H1 (cell line): ENCODE measurements at regions not wholly inside any gene's neighbourhood (a gene's known extent, or its start where the extent isn't known, plus 50 kb on each side); places are given as distances from the start of the nearest gene placed in this dataset.

ENCODE experiments used
- BRCA1 ChIP-seq: IDR thresholded peaks from 2 replicates; pipeline ENCODE4 v1.6.1; 2012; ENCODE audit warnings: low read depth, low read length, improper control_type of control experiment
- CBX8 ChIP-seq: fragments of 300-800, 300-1000 bp; sonication (generic); IDR thresholded peaks from 2 replicates; pipeline ENCODE4 v1.7.1; 2016; ENCODE audit warnings: low read depth, low read length, borderline replicate concordance
- KDM1A ChIP-seq: fragments of 200-600, 300-600 bp; sonication (generic); IDR thresholded peaks from 2 replicates; pipeline ENCODE4 v1.7.1; 2016; ENCODE audit warnings: mild to moderate bottlenecking, low read length, borderline replicate concordance
- KDM5A ChIP-seq: fragments of 200-600 bp; IDR thresholded peaks from 2 replicates; pipeline ENCODE4 v1.7.1; 2012; ENCODE audit warnings: mild to moderate bottlenecking, low read length, inconsistent platforms, mixed read lengths
- TF ChIP-seq, protein P1 (sequence below), 3 experiments: IDR thresholded peaks; 1 replicate in 2 of 3; 2 replicates in 1 of 3; pipeline versions ENCODE4 v1.5.1 to v1.6.1; 2011; ENCODE audit warnings: low read length in 3 of 3, mild to moderate bottlenecking in 3 of 3, inconsistent platforms in 2 of 3, low read depth in 1 of 3, moderate library complexity in 1 of 3; ENCODE audit not compliant: insufficient read depth in 1 of 3; ENCODE audit errors: control extremely low read depth in 1 of 3
- TF ChIP-seq, protein P2 (sequence below): IDR thresholded peaks from 2 replicates; pipeline ENCODE4 v1.6.1; 2012; ENCODE audit warnings: low read length, inconsistent platforms
- TF ChIP-seq, protein P3 (sequence below): IDR thresholded peaks from 2 replicates; pipeline ENCODE4 v1.6.1; 2011; ENCODE audit warnings: low read length, improper control_type of control experiment

DNA sequence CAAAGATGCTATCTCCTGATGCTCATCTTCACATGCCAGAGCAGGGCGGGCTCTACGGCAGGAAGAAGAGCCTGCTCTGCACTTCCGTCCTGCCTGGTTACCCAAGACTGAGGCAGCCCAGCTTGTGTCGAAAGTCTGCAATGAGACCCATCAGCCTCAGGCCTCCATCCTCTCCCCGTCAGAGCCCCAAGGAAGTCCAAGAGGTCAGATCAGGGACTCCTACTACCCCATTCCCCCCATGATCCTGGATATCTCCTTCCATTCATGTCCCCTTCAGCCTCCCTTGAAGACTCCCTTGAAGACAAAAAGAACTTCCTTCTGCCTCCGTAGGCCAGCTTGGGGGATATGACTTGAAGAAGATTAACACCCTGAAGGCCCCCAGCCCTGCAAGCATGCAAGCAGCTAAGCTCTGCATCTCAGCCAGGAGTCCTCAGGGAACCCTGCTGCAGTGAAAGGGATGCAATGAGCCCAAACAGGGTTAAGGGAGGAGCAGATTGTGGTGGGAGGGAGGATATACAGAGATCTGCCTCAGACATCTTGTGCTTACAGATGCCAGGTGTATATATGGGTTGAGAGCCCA, 85.6 kb downstream of the TRIM29 start (continued):
- TF ChIP-seq, protein P1, sequence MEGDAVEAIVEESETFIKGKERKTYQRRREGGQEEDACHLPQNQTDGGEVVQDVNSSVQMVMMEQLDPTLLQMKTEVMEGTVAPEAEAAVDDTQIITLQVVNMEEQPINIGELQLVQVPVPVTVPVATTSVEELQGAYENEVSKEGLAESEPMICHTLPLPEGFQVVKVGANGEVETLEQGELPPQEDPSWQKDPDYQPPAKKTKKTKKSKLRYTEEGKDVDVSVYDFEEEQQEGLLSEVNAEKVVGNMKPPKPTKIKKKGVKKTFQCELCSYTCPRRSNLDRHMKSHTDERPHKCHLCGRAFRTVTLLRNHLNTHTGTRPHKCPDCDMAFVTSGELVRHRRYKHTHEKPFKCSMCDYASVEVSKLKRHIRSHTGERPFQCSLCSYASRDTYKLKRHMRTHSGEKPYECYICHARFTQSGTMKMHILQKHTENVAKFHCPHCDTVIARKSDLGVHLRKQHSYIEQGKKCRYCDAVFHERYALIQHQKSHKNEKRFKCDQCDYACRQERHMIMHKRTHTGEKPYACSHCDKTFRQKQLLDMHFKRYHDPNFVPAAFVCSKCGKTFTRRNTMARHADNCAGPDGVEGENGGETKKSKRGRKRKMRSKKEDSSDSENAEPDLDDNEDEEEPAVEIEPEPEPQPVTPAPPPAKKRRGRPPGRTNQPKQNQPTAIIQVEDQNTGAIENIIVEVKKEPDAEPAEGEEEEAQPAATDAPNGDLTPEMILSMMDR (IDR thresholded peaks at IDR 0.05; ENCODE audit: control extremely low read depth in 1 of 3, insufficient read depth in 1 of 3, low read depth in 1 of 3, low read length in 3 of 3): no peak
- TF ChIP-seq KDM5A (no peak), CBX8 (no peak), KDM1A (no peak), BRCA1 (no peak)
- TF ChIP-seq, protein P2, sequence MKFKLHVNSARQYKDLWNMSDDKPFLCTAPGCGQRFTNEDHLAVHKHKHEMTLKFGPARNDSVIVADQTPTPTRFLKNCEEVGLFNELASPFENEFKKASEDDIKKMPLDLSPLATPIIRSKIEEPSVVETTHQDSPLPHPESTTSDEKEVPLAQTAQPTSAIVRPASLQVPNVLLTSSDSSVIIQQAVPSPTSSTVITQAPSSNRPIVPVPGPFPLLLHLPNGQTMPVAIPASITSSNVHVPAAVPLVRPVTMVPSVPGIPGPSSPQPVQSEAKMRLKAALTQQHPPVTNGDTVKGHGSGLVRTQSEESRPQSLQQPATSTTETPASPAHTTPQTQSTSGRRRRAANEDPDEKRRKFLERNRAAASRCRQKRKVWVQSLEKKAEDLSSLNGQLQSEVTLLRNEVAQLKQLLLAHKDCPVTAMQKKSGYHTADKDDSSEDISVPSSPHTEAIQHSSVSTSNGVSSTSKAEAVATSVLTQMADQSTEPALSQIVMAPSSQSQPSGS: no peak
- TF ChIP-seq, protein P3, sequence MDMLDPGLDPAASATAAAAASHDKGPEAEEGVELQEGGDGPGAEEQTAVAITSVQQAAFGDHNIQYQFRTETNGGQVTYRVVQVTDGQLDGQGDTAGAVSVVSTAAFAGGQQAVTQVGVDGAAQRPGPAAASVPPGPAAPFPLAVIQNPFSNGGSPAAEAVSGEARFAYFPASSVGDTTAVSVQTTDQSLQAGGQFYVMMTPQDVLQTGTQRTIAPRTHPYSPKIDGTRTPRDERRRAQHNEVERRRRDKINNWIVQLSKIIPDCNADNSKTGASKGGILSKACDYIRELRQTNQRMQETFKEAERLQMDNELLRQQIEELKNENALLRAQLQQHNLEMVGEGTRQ: no peak
